HEK293T (cell line): ENCODE measurements at regions not wholly inside any gene's neighbourhood (a gene's known extent, or its start where the extent isn't known, plus 50 kb on each side); places are given as distances from the start of the nearest gene placed in this dataset.

ENCODE experiments used
- ARNT ChIP-seq: fragments of 450-650 bp; IDR thresholded peaks from 2 replicates; pipeline ENCODE4 v1.6.1; 2017; ENCODE audit warnings: mild to moderate bottlenecking
- ELF4 ChIP-seq: fragments of 450-650 bp; IDR thresholded peaks from 2 replicates; pipeline ENCODE4 v1.6.1; 2017; ENCODE audit warnings: antibody characterized with exemption
- FOXA1 ChIP-seq: fragments of 450-650 bp; IDR thresholded peaks from 2 replicates; pipeline ENCODE4 v1.6.1; 2016; ENCODE audit warnings: mild to moderate bottlenecking
- FOXK2 ChIP-seq: fragments of 450-650 bp; IDR thresholded peaks from 2 replicates; pipeline ENCODE4 v1.6.1; 2016; ENCODE audit warnings: mild to moderate bottlenecking
- FOXM1 ChIP-seq: fragments of 450-650 bp; IDR thresholded peaks from 2 replicates; pipeline ENCODE4 v1.6.1; 2017; ENCODE audit warnings: mild to moderate bottlenecking, borderline replicate concordance
- NFRKB ChIP-seq: fragments of 450-650 bp; IDR thresholded peaks from 2 replicates; pipeline ENCODE4 v1.6.1; 2016; ENCODE audit warnings: mild to moderate bottlenecking, moderate library complexity
- SP1 ChIP-seq: fragments of 450-650 bp; IDR thresholded peaks from 2 replicates; pipeline ENCODE4 v1.6.1; 2017
- SUZ12 ChIP-seq: fragments of 450-650 bp; IDR thresholded peaks from 2 replicates; pipeline ENCODE4 v1.6.1; 2016; ENCODE audit warnings: mild to moderate bottlenecking
- TARDBP ChIP-seq: fragments of 450-650 bp; IDR thresholded peaks from 2 replicates; pipeline ENCODE4 v1.6.1; 2016

GRCh38 chr10:128507066-128507465, 380.8 kb upstream of the MKI67 start:
- TF ChIP-seq FOXM1, result no peak
- TF ChIP-seq TARDBP, result no peak
- no peak for TF ChIP-seq SP1
- TF ChIP-seq ARNT, result no peak
- TF ChIP-seq SUZ12, result no peak
- TF ChIP-seq ELF4, result no peak
- no peak for TF ChIP-seq FOXA1
- TF ChIP-seq NFRKB, result no peak
- TF ChIP-seq FOXK2, result no peak
